Tibial nerve (tissue), 4 donors: ENCODE measurements at regions not wholly inside any gene's neighbourhood (a gene's known extent, or its start where the extent isn't known, plus 50 kb on each side); places are given as distances from the start of the nearest gene placed in this dataset.

Experiments
- DNase-seq, 2 donors: peaks; one replicate each; pipeline ENCODE4 v3.0.0-alpha.2; 2019; ENCODE audit warnings: low spot score in 2 of 2
- H3K27ac ChIP-seq, 4 donors: fragments of 200-600 bp; sonication (generic) in 3 of 4; one replicate each; pipeline ENCODE4 v1.5.1; 2017 to 2019; ENCODE audit warnings: mild to moderate bottlenecking in 1 of 4
- H3K27me3 ChIP-seq, 2 donors: fragments of 200-600 bp; sonication (generic) in 1 of 2; one replicate each; pipeline versions ENCODE4 v1.5.1 to v1.6.0; 2017 to 2019
- H3K36me3 ChIP-seq, 3 donors: fragments of 200-600 bp; sonication (generic); one replicate each; pipeline ENCODE4 v1.5.1; 2018 to 2019
- H3K4me1 ChIP-seq, 4 donors: fragments of 200-600 bp; sonication (generic) in 3 of 4; one replicate each; pipeline ENCODE4 v1.5.1; 2017 to 2019
- H3K4me3 ChIP-seq, 4 donors: fragments of 200-600 bp; sonication (generic) in 3 of 4; one replicate each; pipeline ENCODE4 v1.5.1; 2017 to 2019; ENCODE audit warnings: mild to moderate bottlenecking in 1 of 4, moderate library complexity in 1 of 4
- H3K9me3 ChIP-seq, 4 donors: fragments of 200-600 bp; sonication (generic) in 3 of 4; one replicate each; pipeline ENCODE4 v1.5.1; 2017 to 2019
- EP300 ChIP-seq, 2 donors: sonication (generic); formaldehyde crosslinking; IDR thresholded peaks; one replicate each; pipeline ENCODE4 v1.6.1; 2017; ENCODE audit warnings: antibody characterized with exemption in 2 of 2, mild to moderate bottlenecking in 1 of 2
- POLR2A ChIP-seq, 2 donors: fragments of 450-650 bp; IDR thresholded peaks; one replicate each; pipeline ENCODE4 v1.6.1; 2017; ENCODE audit warnings: antibody characterized with exemption in 2 of 2, mild to moderate bottlenecking in 2 of 2, moderate library complexity in 2 of 2
- WGBS, 2 donors: methylation state at CpG; one replicate each; pipeline ENCODE4 v1.1.5; 2018; 5-methylcytosine and 5-hydroxymethylcytosine counted together
- TF ChIP-seq, protein P1 (sequence below), 5 experiments: fragments of 200-600 bp in 3 of 5; fragments of 450-650 bp in 2 of 5; sonication (generic) in 3 of 5; IDR thresholded peaks; one replicate each; pipeline ENCODE4 v1.5.1; 2016 to 2019; ENCODE audit warnings: antibody characterized with exemption in 5 of 5, mild to moderate bottlenecking in 3 of 5, moderate library complexity in 2 of 5

DNA sequence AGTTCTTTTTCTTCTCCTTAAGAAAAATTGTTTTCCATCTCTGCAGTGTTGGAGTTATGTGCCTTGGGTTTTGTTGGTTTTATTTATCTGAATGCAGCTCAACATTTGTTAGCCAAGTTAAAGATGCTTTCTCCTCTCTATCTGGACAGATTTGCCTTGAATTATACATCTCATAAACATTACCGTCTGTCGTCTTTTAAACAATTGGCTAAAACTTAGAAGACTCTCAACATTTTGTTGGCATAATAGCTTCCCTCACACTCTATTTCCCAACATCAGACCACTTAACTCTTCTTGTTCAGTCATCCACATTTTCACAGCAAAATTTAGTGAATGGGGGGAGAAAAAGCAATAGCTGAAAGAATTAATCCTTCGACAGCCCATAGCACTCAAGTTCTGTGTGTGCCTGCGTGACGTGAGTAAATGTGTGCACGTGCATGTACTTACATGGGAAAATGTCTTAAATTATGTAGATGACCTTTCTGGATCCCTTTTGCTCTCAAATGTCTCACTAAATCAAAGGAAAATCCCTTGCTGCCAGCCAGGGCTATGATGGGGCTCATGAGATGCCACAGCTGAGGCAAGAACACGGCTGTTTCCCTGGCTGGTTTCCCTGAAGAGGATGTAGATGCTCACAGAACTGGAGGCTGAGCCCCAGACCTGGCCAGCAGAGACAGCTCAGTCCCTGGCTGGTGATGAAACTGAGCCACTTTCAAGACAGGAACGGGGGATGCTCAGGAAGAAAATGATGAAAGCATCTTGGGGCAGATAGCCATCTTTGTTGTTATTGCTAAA lies 382.2 kb downstream of the FBXW7 start:
- H3K36me3 ChIP-seq = no peaks in the 10 kb centered on the region
- no peak for TF ChIP-seq EP300 (IDR thresholded peaks at IDR 0.05)
- H3K4me1 ChIP-seq = no peaks in the 10 kb centered on the region
- no peak for DNase-seq
- no peak overlapping the region for H3K27ac ChIP-seq
- H3K4me3 ChIP-seq = no peak overlapping the region
- WGBS, 2 donors = 84 to 88% methylated on average over 8 of the region's 8 CpGs
- H3K9me3 ChIP-seq = no peaks in the 10 kb centered on the region
- H3K27me3 ChIP-seq = no peaks in the 10 kb centered on the region

DNA sequence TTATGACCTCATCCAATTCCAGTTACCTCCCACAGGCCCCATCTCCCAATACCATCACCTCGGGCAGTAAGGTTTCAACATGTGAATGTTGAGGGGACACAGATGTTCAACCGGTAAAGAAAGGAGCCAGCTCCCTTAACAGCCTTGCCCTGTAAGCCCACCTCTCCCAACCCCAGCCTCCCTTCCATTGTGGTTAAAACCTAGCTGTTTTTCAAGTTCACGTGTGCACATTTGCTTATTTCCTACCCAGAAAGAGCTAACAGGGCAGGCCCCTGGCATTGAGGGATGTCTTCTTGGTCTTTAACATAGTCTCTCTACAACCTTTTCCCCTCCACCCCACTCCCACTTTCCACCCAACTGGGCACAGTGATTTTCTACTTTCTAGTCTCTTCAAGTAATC lies 385.7 kb downstream of the FBXW7 start:
- no peaks in the 10 kb centered on the region for H3K36me3 ChIP-seq
- no peaks in the 10 kb centered on the region for H3K27me3 ChIP-seq
- no peak overlapping the region for H3K27ac ChIP-seq
- peaks cover 0 to 20% (median 2%) of the 10 kb centered on the region in 4 donors for H3K9me3 ChIP-seq
- DNase-seq = no peak
- no peak overlapping the region for H3K4me3 ChIP-seq
- WGBS, 2 donors = 73 to 77% methylated on average over 3 of the region's 3 CpGs
- no peaks in the 10 kb centered on the region for H3K4me1 ChIP-seq
- TF ChIP-seq EP300 (IDR thresholded peaks at IDR 0.05) = no peak
- TF ChIP-seq, protein P1, sequence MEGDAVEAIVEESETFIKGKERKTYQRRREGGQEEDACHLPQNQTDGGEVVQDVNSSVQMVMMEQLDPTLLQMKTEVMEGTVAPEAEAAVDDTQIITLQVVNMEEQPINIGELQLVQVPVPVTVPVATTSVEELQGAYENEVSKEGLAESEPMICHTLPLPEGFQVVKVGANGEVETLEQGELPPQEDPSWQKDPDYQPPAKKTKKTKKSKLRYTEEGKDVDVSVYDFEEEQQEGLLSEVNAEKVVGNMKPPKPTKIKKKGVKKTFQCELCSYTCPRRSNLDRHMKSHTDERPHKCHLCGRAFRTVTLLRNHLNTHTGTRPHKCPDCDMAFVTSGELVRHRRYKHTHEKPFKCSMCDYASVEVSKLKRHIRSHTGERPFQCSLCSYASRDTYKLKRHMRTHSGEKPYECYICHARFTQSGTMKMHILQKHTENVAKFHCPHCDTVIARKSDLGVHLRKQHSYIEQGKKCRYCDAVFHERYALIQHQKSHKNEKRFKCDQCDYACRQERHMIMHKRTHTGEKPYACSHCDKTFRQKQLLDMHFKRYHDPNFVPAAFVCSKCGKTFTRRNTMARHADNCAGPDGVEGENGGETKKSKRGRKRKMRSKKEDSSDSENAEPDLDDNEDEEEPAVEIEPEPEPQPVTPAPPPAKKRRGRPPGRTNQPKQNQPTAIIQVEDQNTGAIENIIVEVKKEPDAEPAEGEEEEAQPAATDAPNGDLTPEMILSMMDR (IDR thresholded peaks at IDR 0.05) = no peak
- TF ChIP-seq POLR2A (IDR thresholded peaks at IDR 0.05) = no peak

DNA sequence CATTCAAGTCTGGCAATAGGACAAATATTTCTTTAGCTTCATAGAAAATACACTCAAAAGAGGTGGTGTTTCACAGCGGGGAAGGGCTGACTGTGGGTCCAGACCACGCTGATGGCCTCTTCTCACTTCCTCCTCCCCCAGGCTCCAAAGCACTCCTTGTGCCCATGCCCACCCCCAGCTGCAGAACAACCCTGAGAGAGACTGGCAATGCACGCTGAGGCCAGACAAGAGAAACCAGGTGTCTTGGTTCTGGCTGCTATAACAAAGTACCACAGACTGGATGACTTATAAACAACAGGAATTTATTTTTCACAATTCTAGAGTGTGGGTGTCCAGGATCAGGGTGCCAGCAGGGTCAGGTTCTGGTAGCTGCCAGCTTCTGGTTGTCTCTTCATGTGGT lies 386.1 kb downstream of the FBXW7 start:
- no peaks in the 10 kb centered on the region for H3K27me3 ChIP-seq
- no peaks in the 10 kb centered on the region for H3K4me1 ChIP-seq
- TF ChIP-seq POLR2A (IDR thresholded peaks at IDR 0.05) (no peak), EP300 (IDR thresholded peaks at IDR 0.05) (no peak)
- TF ChIP-seq, protein P1 (IDR thresholded peaks at IDR 0.05) = no peak
- no peak overlapping the region for H3K4me3 ChIP-seq
- DNase-seq = no peak
- no peaks in the 10 kb centered on the region for H3K36me3 ChIP-seq
- H3K9me3 ChIP-seq = peaks cover 0 to 25% (median 2%) of the 10 kb centered on the region in 4 donors
- H3K27ac ChIP-seq = no peak overlapping the region
- WGBS, 2 donors = 67 to 72% methylated on average over 3 of the region's 3 CpGs

DNA sequence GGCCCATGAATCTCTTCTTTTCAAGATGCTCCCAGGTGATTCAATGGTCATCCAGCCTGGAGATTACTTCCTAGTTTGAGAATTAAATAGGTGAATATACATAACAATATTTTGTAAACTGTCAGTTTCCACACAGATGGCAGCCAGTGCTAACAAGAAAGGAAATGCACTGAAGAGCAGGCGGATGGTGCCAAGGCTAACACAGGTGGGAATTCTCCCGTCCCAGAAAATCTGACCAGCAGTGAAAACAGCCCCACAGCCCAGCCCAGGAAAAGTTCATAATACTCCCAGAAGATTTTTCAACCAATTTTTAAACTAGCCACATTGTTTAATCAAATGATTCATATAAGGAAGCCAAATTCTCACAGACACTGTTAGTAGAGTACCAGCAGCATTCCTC lies 387.2 kb upstream of the GATB start:
- Histone ChIP-seq H3K4me1 (no peaks in the 10 kb centered on the region), H3K36me3 (no peaks in the 10 kb centered on the region), H3K27ac (no peak overlapping the region), H3K4me3 (no peak overlapping the region), H3K27me3 (no peaks in the 10 kb centered on the region), H3K9me3 (peaks cover 0 to 26% (median 2%) of the 10 kb centered on the region in 4 donors)
- WGBS, 2 donors = 52 to 65% methylated on average over 2 of the region's 2 CpGs
- no peak for DNase-seq
- TF ChIP-seq EP300 (IDR thresholded peaks at IDR 0.05) = no peak
- TF ChIP-seq POLR2A (IDR thresholded peaks at IDR 0.05) = no peak
- TF ChIP-seq, protein P1 (IDR thresholded peaks at IDR 0.05) = no peak

DNA sequence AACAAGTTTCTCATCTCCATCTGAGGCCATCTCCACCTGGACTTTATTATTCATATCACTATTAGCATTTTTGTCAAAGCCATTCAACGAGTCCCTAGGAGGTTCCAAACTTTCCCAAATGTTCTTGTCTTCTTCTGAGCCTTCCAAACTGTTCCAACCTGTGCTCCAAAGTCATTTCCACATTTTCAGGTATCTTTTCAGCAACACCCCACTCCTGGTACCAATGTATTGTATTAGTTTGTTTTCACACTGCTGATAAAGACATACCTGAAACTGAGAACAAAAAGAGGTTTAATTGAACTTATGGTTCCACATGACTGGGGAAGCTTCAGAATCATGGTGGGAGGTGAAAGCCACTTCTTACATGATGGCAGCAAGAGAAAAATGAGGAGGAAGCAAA lies 385.4 kb upstream of the GATB start:
- H3K27ac ChIP-seq = no peak overlapping the region
- 44 to 47% methylated on average over 1 of the region's 1 CpG for WGBS, 2 donors
- H3K4me1 ChIP-seq = no peaks in the 10 kb centered on the region
- H3K27me3 ChIP-seq = no peaks in the 10 kb centered on the region
- H3K9me3 ChIP-seq = peaks cover 0 to 26% (median 2%) of the 10 kb centered on the region in 4 donors
- H3K36me3 ChIP-seq = no peaks in the 10 kb centered on the region
- no peak overlapping the region for H3K4me3 ChIP-seq
- DNase-seq = no peak
- no peak for TF ChIP-seq EP300 (IDR thresholded peaks at IDR 0.05)
- TF ChIP-seq POLR2A (IDR thresholded peaks at IDR 0.05) = no peak
- TF ChIP-seq, protein P1 (IDR thresholded peaks at IDR 0.05) = no peak
